RWPE2 (cell line): ENCODE measurements at regions not wholly inside any gene's neighbourhood (a gene's known extent, or its start where the extent isn't known, plus 50 kb on each side); places are given as distances from the start of the nearest gene placed in this dataset.

Experiments
- ATAC-seq: fragments of 200-7000 bp; cut with Tn5 transposase; 3 replicates; pipeline ENCODE4 v1.9.1; 2021; ENCODE audit warnings: low read depth
- DNase-seq: peaks from one replicate; pipeline ENCODE4 v3.0.0-alpha.2; 2020; ENCODE audit warnings: low spot score
- H3K27ac ChIP-seq: fragments of 450-650 bp; 2 replicates; pipeline ENCODE4 v1.5.1; 2017; ENCODE audit warnings: mild to moderate bottlenecking; ENCODE audit not compliant: poor library complexity, severe bottlenecking
- H3K27me3 ChIP-seq: fragments of 250-450 bp; sonication (Bioruptor Pico); 2 replicates; pipeline ENCODE4 v1.5.1; 2021; ENCODE audit warnings: mild to moderate bottlenecking, moderate library complexity; ENCODE audit not compliant: insufficient read depth, poor library complexity, severe bottlenecking
- H3K36me3 ChIP-seq: fragments of 250-450 bp; sonication (Bioruptor Pico); 2 replicates; pipeline ENCODE4 v1.5.1; 2020; ENCODE audit warnings: low read depth, mild to moderate bottlenecking, moderate library complexity
- H3K4me1 ChIP-seq: fragments of 250-450 bp; sonication (Bioruptor Pico); 2 replicates; pipeline ENCODE4 v1.5.1; 2021; ENCODE audit warnings: mild to moderate bottlenecking, moderate library complexity; ENCODE audit not compliant: insufficient read depth, poor library complexity, severe bottlenecking
- H3K4me3 ChIP-seq: fragments of 250-450 bp; sonication (Bioruptor Pico); 2 replicates; pipeline ENCODE4 v1.5.1; 2021; ENCODE audit warnings: mild to moderate bottlenecking, moderate library complexity; ENCODE audit not compliant: severe bottlenecking
- H3K9me3 ChIP-seq: fragments of 250-450 bp; sonication (Bioruptor Pico); 2 replicates; pipeline ENCODE4 v1.5.1; 2021; ENCODE audit warnings: mild to moderate bottlenecking, moderate library complexity; ENCODE audit not compliant: severe bottlenecking
- CTCF ChIP-seq: fragments of 450-650 bp; IDR thresholded peaks from one replicate; pipeline ENCODE4 v1.5.1; 2017; ENCODE audit warnings: mild to moderate bottlenecking, moderate library complexity; ENCODE audit not compliant: poor library complexity, severe bottlenecking

GRCh38 chrX:116238567-116239255, 68.2 kb downstream of the AGTR2 start:
- no peak for DNase-seq
- TF ChIP-seq CTCF: no peak
- peak overlapping the region; percentile 78 for H3K27ac ChIP-seq
- H3K9me3 ChIP-seq: no peaks in the 10 kb centered on the region
- no peak overlapping the region for H3K4me3 ChIP-seq
- no peaks in the 10 kb centered on the region for H3K36me3 ChIP-seq
- ATAC-seq: peak; percentile 62; the same call in 2 of the 3 replicates
- H3K27me3 ChIP-seq: no peaks in the 10 kb centered on the region
- H3K4me1 ChIP-seq: peaks cover 28% of the 10 kb centered on the region

GRCh38 chrX:116239944-116240840, 69.6 kb downstream of the AGTR2 start:
- H3K27ac ChIP-seq: peak overlapping the region; percentile 78
- ATAC-seq: peak; percentile 77
- no peak for DNase-seq
- no peaks in the 10 kb centered on the region for H3K36me3 ChIP-seq
- H3K4me1 ChIP-seq: peaks cover 28% of the 10 kb centered on the region
- no peaks in the 10 kb centered on the region for H3K27me3 ChIP-seq
- TF ChIP-seq CTCF: no peak
- H3K9me3 ChIP-seq: no peaks in the 10 kb centered on the region
- H3K4me3 ChIP-seq: peak overlapping the region; percentile 10

- ATAC-seq (no peak), DNase-seq (no peak)
- H3K9me3 ChIP-seq: no peaks in the 10 kb centered on the region
- H3K4me1 ChIP-seq: peaks cover 28% of the 10 kb centered on the region
- H3K27me3 ChIP-seq: no peaks in the 10 kb centered on the region
- no peaks in the 10 kb centered on the region for H3K36me3 ChIP-seq
- no peak for TF ChIP-seq CTCF
- H3K4me3 ChIP-seq: no peak overlapping the region
- peak overlapping the region; percentile 78 for H3K27ac ChIP-seq
Measured at GRCh38 chrX:116241001-116241400, 70.5 kb downstream of the AGTR2 start.

- Histone ChIP-seq H3K27me3 (no peaks in the 10 kb centered on the region), H3K36me3 (no peaks in the 10 kb centered on the region), H3K27ac (no peak overlapping the region), H3K4me3 (no peak overlapping the region), H3K9me3 (no peaks in the 10 kb centered on the region), H3K4me1 (peaks cover 33% of the 10 kb centered on the region)
- ATAC-seq (no peak), DNase-seq (no peak)
- TF ChIP-seq CTCF: no peak
Measured at GRCh38 chrX:116243039-116243438, 72.5 kb downstream of the AGTR2 start.

- no peak for DNase-seq
- Histone ChIP-seq H3K27ac (peak overlapping the region; percentile 24), H3K27me3 (no peaks in the 10 kb centered on the region), H3K4me3 (no peak overlapping the region), H3K9me3 (no peaks in the 10 kb centered on the region), H3K36me3 (no peaks in the 10 kb centered on the region), H3K4me1 (peaks cover 5% of the 10 kb centered on the region)
- TF ChIP-seq CTCF: no peak
- no peak for ATAC-seq
Measured at GRCh38 chrX:116246261-116246660, 75.7 kb downstream of the AGTR2 start.
